ENCODE measurements at regions not wholly inside any gene's neighbourhood (a gene's known extent, or its start where the extent isn't known, plus 50 kb on each side); places are given as distances from the start of the nearest gene placed in this dataset.
A peak's percentile ranks its signal among the peaks of the same experiment; 100 is the strongest.

GRCh38 chr1:30425046-30425445, 298.3 kb downstream of the MATN1 start:
- DNase-seq, result peak in 1 of 42 donors; percentile 16
- intact Hi-C loops (cut with DNase I), result no loop called here

GRCh38 chr1:30423570-30423969, 299.8 kb downstream of the MATN1 start:
- DNase-seq, result peak in 3 of 42 donors; percentile 4 to 14 (median 8)
- intact Hi-C loops (cut with DNase I), result no loop called here

- intact Hi-C loops (cut with DNase I), result no loop called here
- DNase-seq, result peak in 4 of 42 donors; percentile 7 to 36 (median 18)
These were observed 301.1 kb downstream of the MATN1 start for GRCh38 chr1:30422251-30422650.

GRCh38 chr1:30420519-30421050, 302.8 kb downstream of the MATN1 start:
- peak in 4 of 42 donors; percentile 8 to 29 (median 24) for DNase-seq
- intact Hi-C loops (cut with DNase I), result no loop called here

GRCh38 chr1:30419831-30420230, 303.6 kb downstream of the MATN1 start:
- intact Hi-C loops (cut with DNase I), result no loop called here
- DNase-seq, result peak in 3 of 42 donors; percentile 12 to 28 (median 21)

GRCh38 chr1:30418939-30419720, 304.3 kb downstream of the MATN1 start:
- peak in 4 of 42 donors; percentile 12 to 18 (median 16) for DNase-seq
- intact Hi-C loops (cut with DNase I), result no loop called here

GRCh38 chr1:30418061-30418938, 305.1 kb downstream of the MATN1 start:
- intact Hi-C loops (cut with DNase I), result no loop called here
- DNase-seq, result peak in 5 of 42 donors; percentile 9 to 31 (median 15)

- intact Hi-C loops (cut with DNase I), result no loop called here
- peak in 3 of 42 donors; percentile 13 to 18 (median 16) for DNase-seq
These were observed 305.7 kb downstream of the MATN1 start for GRCh38 chr1:30417701-30418046.

GRCh38 chr1:30417001-30417700, 306.2 kb downstream of the MATN1 start:
- peak in 3 of 42 donors; percentile 12 to 24 (median 17) for DNase-seq
- intact Hi-C loops (cut with DNase I), result no loop called here

GRCh38 chr1:30416221-30416820, 307.1 kb downstream of the MATN1 start:
- peak in 2 of 42 donors; percentile 4 to 18 for DNase-seq
- intact Hi-C loops (cut with DNase I), result no loop called here

- DNase-seq, result peak in 4 of 42 donors; percentile 6 to 19 (median 13)
- intact Hi-C loops (cut with DNase I), result no loop called here
These were observed 308.0 kb downstream of the MATN1 start for GRCh38 chr1:30415171-30415940.

GRCh38 chr1:30414851-30415165, 308.6 kb downstream of the MATN1 start:
- DNase-seq, result peak in 1 of 42 donors; percentile 20
- intact Hi-C loops (cut with DNase I), result no loop called here

GRCh38 chr1:30414086-30414850, 309.1 kb downstream of the MATN1 start:
- DNase-seq, result peak in 5 of 42 donors; percentile 3 to 30 (median 13)
- intact Hi-C loops (cut with DNase I), result no loop called here

GRCh38 chr1:30413606-30414005, 309.8 kb downstream of the MATN1 start:
- intact Hi-C loops (cut with DNase I), result no loop called here
- peak in 4 of 42 donors; percentile 7 to 34 (median 29) for DNase-seq

GRCh38 chr1:30413111-30413440, 310.3 kb downstream of the MATN1 start:
- DNase-seq, result peak in 5 of 42 donors; percentile 0 to 13 (median 4)
- intact Hi-C loops (cut with DNase I), result no loop called here

- intact Hi-C loops (cut with DNase I), result no loop called here
- DNase-seq, result peak in 19 of 42 donors; percentile 6 to 65 (median 22)
These were observed 310.9 kb downstream of the MATN1 start for GRCh38 chr1:30412241-30413110.

Measured in head of caudate nucleus (tissue), 42 donors.